ENCODE measurements at regions not wholly inside any gene's neighbourhood (a gene's known extent, or its start where the extent isn't known, plus 50 kb on each side); places are given as distances from the start of the nearest gene placed in this dataset.

GRCh38 chr3:194987571-194988494 is 283.1 kb downstream of the XXYLT1 start:
- no peaks in the 10 kb centered on the region for H3K9me3 Mint-ChIP-seq
- H3K36me3 ChIP-seq (ENCODE audit: insufficient read depth): no peaks in the 10 kb centered on the region
- H3K4me3 ChIP-seq: no peak overlapping the region
- no peak overlapping the region for H3K4me3 Mint-ChIP-seq
- no peaks in the 10 kb centered on the region for H3K27me3 ChIP-seq (ENCODE audit: insufficient read depth)
- H3K9me2 ChIP-seq (ENCODE audit: insufficient read depth): 0 out of 2 replicates have a peak, but pooled peaks cover 3% of the 10 kb centered on the region
- H3K36me3 Mint-ChIP-seq (ENCODE audit: low read depth): no peaks in the 10 kb centered on the region
- ATAC-seq (no peak), DNase-seq (ENCODE audit: low spot score) (no peak)
- no peaks in the 10 kb centered on the region for H3F3A ChIP-seq (replicated peaks; ENCODE audit: low read depth)
- H3K4me2 ChIP-seq: no peak overlapping the region
- no peaks in the 10 kb centered on the region for H4K20me1 ChIP-seq (replicated peaks; ENCODE audit: insufficient read depth)
- TF ChIP-seq EZH2phosphoT487 (IDR thresholded peaks at IDR 0.05; ENCODE audit: unreplicated experiment): no peak
- no peak for TF ChIP-seq EZH2 (IDR thresholded peaks at IDR 0.05; ENCODE audit: low read depth, unreplicated experiment)
- TF ChIP-seq CTCF (conservative IDR thresholded peaks at IDR 0.05; ENCODE audit: low read depth in 2 of 2): no peak
- TF ChIP-seq STAT1 (IDR thresholded peaks at IDR 0.05; ENCODE audit: unreplicated experiment): no peak
- no peak for TF ChIP-seq NANOG (IDR thresholded peaks at IDR 0.05; ENCODE audit: borderline replicate concordance)
- TF ChIP-seq CREB1 (CRISPR knock-in tag; IDR thresholded peaks at IDR 0.05; ENCODE audit: low read depth): no peak
- TF ChIP-seq POLR2AphosphoS5 (IDR thresholded peaks at IDR 0.05; ENCODE audit: low read depth): no peak
- no peak for TF ChIP-seq ZNF114 (CRISPR knock-in tag; IDR thresholded peaks at IDR 0.05)
- H2AFZ ChIP-seq: no peak overlapping the region
- no peak overlapping the region for H3K27ac Mint-ChIP-seq
- H3K4me1 Mint-ChIP-seq: peaks cover 10% of the 10 kb centered on the region
- no peaks in the 10 kb centered on the region for H3K79me2 ChIP-seq (replicated peaks; ENCODE audit: insufficient read depth)
- H3K27ac ChIP-seq (ENCODE audit: low read depth): no peak overlapping the region
- H3K27me3 Mint-ChIP-seq (ENCODE audit: insufficient read depth, low read depth, poor library complexity): peaks cover 10% of the 10 kb centered on the region
- H3K4me1 ChIP-seq (ENCODE audit: insufficient read depth): no peaks in the 10 kb centered on the region

DNA sequence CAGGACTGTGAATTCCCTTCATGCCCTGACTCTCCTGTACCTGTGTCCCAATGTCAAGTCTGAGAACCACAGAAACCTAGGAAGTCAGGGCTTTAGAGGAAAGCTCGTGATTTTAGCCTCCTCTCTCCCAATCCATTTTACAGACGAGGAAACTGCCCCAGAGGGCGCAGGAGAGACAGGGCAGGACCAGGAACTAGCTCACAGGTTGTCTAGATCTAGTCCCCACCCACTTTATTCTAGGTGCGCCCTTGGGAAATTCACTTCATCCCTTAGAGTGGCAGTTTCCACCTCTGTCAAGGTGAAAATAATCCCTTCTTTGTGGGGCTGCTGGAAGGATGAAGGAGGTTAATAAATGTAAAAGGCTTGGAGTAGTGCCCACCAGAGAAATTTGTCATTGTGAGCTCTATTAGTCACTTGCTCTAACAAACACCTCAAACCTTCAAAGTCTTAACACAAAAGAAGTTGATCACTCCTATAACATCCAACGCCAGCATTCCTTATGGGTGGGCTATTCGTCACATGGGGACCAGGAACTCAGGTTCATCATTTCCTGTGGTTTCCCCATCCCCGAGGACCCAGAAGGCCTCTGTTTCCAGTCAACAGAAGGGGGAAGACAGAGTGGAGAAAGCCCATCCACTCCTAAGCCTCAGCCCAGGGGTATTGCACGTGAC is 282.3 kb downstream of the XXYLT1 start:
- H3K9me3 Mint-ChIP-seq: no peaks in the 10 kb centered on the region
- H3K4me3 Mint-ChIP-seq: no peak overlapping the region
- Histone ChIP-seq H3F3A (replicated peaks; ENCODE audit: low read depth) (no peaks in the 10 kb centered on the region), H3K4me2 (no peak overlapping the region), H3K4me3 (no peak overlapping the region), H3K9me2 (ENCODE audit: insufficient read depth) (0 out of 2 replicates have a peak, but pooled peaks cover 3% of the 10 kb centered on the region), H3K27ac (ENCODE audit: low read depth) (no peak overlapping the region), H3K4me1 (ENCODE audit: insufficient read depth) (no peaks in the 10 kb centered on the region), H2AFZ (no peak overlapping the region), H4K20me1 (replicated peaks; ENCODE audit: insufficient read depth) (no peaks in the 10 kb centered on the region), H3K36me3 (ENCODE audit: insufficient read depth) (no peaks in the 10 kb centered on the region), H3K79me2 (replicated peaks; ENCODE audit: insufficient read depth) (no peaks in the 10 kb centered on the region), H3K27me3 (ENCODE audit: insufficient read depth) (no peaks in the 10 kb centered on the region)
- ATAC-seq: no peak
- TF ChIP-seq EZH2 (IDR thresholded peaks at IDR 0.05; ENCODE audit: low read depth, unreplicated experiment): no peak
- TF ChIP-seq CTCF (conservative IDR thresholded peaks at IDR 0.05; ENCODE audit: low read depth in 2 of 2): peak in 1 of 2 experiments; percentile 19; a peak in 1 of 4 replicates
- peaks cover 8% of the 10 kb centered on the region for H3K27me3 Mint-ChIP-seq (ENCODE audit: insufficient read depth, low read depth, poor library complexity)
- no peaks in the 10 kb centered on the region for H3K36me3 Mint-ChIP-seq (ENCODE audit: low read depth)
- H3K27ac Mint-ChIP-seq: no peak overlapping the region
- no peak for DNase-seq (ENCODE audit: low spot score)
- peaks cover 10% of the 10 kb centered on the region for H3K4me1 Mint-ChIP-seq

All from GM23338 (cell line).